ENCODE measurements at regions not wholly inside any gene's neighbourhood (a gene's known extent, or its start where the extent isn't known, plus 50 kb on each side); places are given as distances from the start of the nearest gene placed in this dataset.

DNA sequence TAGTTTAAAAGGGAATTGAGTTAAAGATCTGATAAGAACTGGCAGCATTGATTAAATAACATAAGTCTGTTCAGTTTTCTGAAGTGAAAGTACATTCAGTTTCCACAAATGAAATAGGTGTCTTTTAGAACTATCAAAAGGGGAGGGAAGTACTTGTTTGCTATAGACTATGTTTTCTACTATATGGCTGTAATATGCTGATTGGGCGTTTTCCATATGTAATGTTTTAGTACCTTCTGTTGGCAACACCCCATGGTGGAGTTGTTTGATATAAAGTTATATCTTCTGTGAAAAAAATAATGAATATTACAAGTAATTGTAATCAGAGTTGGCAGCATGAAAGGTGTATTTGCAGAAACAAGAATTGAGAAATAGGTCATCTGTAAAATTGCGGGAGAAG lies 237.6 kb downstream of the JRKL start:
- H3K36me3 ChIP-seq, result no peaks in the 10 kb centered on the region
- H3K4me3 ChIP-seq (ENCODE audit: low read depth, low read length), result no peak overlapping the region
- DNase-seq, result no peak
- TF ChIP-seq, protein P1, sequence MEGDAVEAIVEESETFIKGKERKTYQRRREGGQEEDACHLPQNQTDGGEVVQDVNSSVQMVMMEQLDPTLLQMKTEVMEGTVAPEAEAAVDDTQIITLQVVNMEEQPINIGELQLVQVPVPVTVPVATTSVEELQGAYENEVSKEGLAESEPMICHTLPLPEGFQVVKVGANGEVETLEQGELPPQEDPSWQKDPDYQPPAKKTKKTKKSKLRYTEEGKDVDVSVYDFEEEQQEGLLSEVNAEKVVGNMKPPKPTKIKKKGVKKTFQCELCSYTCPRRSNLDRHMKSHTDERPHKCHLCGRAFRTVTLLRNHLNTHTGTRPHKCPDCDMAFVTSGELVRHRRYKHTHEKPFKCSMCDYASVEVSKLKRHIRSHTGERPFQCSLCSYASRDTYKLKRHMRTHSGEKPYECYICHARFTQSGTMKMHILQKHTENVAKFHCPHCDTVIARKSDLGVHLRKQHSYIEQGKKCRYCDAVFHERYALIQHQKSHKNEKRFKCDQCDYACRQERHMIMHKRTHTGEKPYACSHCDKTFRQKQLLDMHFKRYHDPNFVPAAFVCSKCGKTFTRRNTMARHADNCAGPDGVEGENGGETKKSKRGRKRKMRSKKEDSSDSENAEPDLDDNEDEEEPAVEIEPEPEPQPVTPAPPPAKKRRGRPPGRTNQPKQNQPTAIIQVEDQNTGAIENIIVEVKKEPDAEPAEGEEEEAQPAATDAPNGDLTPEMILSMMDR (IDR thresholded peaks at IDR 0.05; ENCODE audit: low read depth, low read length), result no peak
- 0 out of 2 replicates have a peak, but pooled peaks cover 4% of the 10 kb centered on the region for H3K9me3 ChIP-seq
- 0 out of 2 replicates have a peak, but pooled peaks cover 3% of the 10 kb centered on the region for H3K4me1 ChIP-seq
- H3K27me3 ChIP-seq, result no peaks in the 10 kb centered on the region

GRCh38 chr11:96635655-96636054 lies 245.8 kb downstream of the JRKL start:
- no peaks in the 10 kb centered on the region for H3K9me3 ChIP-seq
- TF ChIP-seq, protein P1 (IDR thresholded peaks at IDR 0.05; ENCODE audit: low read depth, low read length), result no peak
- no peak for DNase-seq
- H3K4me1 ChIP-seq, result no peaks in the 10 kb centered on the region
- H3K27me3 ChIP-seq, result no peaks in the 10 kb centered on the region
- no peaks in the 10 kb centered on the region for H3K36me3 ChIP-seq
- no peak overlapping the region for H3K4me3 ChIP-seq (ENCODE audit: low read depth, low read length)

DNA sequence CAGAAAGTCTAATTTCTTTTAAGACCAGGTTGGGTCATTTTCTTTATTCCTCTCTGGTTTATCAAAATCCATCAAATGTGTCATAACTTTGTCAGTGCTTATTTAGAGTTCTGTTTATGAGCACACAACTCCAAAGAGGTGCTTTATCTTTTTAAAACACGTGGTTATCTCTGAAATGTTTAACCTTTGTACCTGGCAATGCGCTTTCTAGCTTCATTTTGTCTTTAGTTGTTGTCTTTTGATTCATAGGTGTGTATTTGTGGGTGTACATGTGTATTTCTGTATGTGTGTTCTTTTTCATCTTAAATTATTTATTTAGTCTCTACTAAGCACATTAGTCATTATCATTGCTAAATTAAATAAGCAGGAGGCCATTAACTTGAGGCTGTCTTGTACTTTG lies 251.4 kb downstream of the JRKL start:
- no peaks in the 10 kb centered on the region for H3K27me3 ChIP-seq
- DNase-seq, result no peak
- H3K36me3 ChIP-seq, result no peaks in the 10 kb centered on the region
- peaks cover 8% of the 10 kb centered on the region for H3K4me1 ChIP-seq
- no peaks in the 10 kb centered on the region for H3K9me3 ChIP-seq
- no peak overlapping the region for H3K4me3 ChIP-seq (ENCODE audit: low read depth, low read length)
- TF ChIP-seq, protein P1 (IDR thresholded peaks at IDR 0.05; ENCODE audit: low read depth, low read length), result no peak

DNA sequence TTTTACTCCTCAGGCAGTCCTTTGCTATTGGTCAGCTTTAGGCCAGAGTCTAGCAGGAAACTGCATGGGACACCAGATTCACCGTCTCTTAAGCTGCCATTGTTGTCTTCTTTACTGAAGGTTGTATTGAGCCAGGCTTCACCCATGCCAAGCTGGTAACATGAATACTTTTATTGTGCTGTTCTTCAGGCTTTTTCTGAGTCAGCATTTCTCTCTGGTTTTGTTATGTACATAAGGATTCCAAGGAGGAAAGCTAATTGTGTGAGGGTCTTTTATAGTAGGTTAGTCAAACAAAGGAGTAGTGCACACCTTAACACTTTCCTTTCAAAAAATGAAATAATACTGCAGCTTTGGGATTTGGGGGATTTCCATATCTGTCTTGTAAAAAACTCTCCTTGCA lies 252.8 kb downstream of the JRKL start:
- H3K27me3 ChIP-seq, result no peaks in the 10 kb centered on the region
- DNase-seq, result no peak
- TF ChIP-seq, protein P1 (IDR thresholded peaks at IDR 0.05; ENCODE audit: low read depth, low read length), result no peak
- peaks cover 8% of the 10 kb centered on the region for H3K4me1 ChIP-seq
- H3K4me3 ChIP-seq (ENCODE audit: low read depth, low read length), result no peak overlapping the region
- no peaks in the 10 kb centered on the region for H3K9me3 ChIP-seq
- H3K36me3 ChIP-seq, result no peaks in the 10 kb centered on the region

DNA sequence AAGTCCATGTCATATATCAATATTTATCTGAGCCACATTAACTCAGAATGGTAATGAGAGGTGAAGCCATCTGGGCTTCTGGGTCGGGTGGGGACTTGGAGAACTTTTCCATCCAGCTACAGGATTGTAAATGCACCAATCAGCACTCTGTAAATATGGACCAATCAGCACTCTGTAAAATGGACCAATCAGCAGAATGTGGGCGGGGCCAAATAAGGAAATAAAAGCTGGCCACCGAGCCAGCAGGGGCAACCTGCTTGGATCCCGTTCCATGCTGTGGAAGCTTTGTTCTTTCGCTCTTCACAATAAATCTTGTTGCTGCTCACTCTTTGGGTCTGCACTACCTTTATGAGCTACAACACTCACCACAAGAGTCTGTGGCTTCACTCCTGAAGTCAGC lies 253.4 kb downstream of the JRKL start:
- TF ChIP-seq, protein P1 (IDR thresholded peaks at IDR 0.05; ENCODE audit: low read depth, low read length), result no peak

DNA sequence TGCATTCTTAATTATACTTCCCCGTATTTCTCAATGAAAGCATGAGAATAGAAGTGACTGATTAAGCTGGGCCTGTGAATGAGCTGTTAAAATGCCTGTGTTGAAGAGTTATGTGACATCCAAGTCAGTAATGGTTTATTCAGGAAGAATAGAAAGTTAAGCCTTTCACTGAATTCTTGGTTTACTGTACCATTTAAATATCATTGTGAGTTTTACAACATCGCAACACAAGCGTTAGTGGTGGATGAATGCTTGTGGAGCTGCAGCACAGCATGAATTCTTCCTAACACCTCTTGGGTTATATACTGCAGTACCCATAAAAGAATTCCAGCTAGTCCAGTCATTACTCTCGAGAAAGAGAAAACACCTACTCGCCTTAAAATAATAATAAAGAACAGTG lies 257.8 kb downstream of the JRKL start:
- H3K4me3 ChIP-seq (ENCODE audit: low read depth, low read length), result no peak overlapping the region
- H3K27me3 ChIP-seq, result no peaks in the 10 kb centered on the region
- no peaks in the 10 kb centered on the region for H3K9me3 ChIP-seq
- TF ChIP-seq, protein P1 (IDR thresholded peaks at IDR 0.05; ENCODE audit: low read depth, low read length), result no peak
- no peak for DNase-seq
- H3K36me3 ChIP-seq, result no peaks in the 10 kb centered on the region
- H3K4me1 ChIP-seq, result no peaks in the 10 kb centered on the region

More for the DNA sequence above, 253.4 kb downstream of the JRKL start:
- Histone ChIP-seq H3K4me1 (peaks cover 8% of the 10 kb centered on the region), H3K9me3 (no peaks in the 10 kb centered on the region), H3K27me3 (no peaks in the 10 kb centered on the region), H3K4me3 (ENCODE audit: low read depth, low read length) (no peak overlapping the region), H3K36me3 (no peaks in the 10 kb centered on the region)
- DNase-seq, result no peak

All from BE2C (cell line).